ENCODE measurements at regions not wholly inside any gene's neighbourhood (a gene's known extent, or its start where the extent isn't known, plus 50 kb on each side); places are given as distances from the start of the nearest gene placed in this dataset.

GRCh38 chr10:78815702-78816334 is 252.9 kb upstream of the ZMIZ1 start:
- TF ChIP-seq POLR2A (IDR thresholded peaks at IDR 0.05) = no peak
- no peak for TF ChIP-seq CTCF (IDR thresholded peaks at IDR 0.05)
